ENCODE measurements at regions not wholly inside any gene's neighbourhood (a gene's known extent, or its start where the extent isn't known, plus 50 kb on each side); places are given as distances from the start of the nearest gene placed in this dataset.

GRCh38 chr15:35979608-35980007 lies 433.6 kb upstream of the DPH6 start:
- TF ChIP-seq, protein P1, sequence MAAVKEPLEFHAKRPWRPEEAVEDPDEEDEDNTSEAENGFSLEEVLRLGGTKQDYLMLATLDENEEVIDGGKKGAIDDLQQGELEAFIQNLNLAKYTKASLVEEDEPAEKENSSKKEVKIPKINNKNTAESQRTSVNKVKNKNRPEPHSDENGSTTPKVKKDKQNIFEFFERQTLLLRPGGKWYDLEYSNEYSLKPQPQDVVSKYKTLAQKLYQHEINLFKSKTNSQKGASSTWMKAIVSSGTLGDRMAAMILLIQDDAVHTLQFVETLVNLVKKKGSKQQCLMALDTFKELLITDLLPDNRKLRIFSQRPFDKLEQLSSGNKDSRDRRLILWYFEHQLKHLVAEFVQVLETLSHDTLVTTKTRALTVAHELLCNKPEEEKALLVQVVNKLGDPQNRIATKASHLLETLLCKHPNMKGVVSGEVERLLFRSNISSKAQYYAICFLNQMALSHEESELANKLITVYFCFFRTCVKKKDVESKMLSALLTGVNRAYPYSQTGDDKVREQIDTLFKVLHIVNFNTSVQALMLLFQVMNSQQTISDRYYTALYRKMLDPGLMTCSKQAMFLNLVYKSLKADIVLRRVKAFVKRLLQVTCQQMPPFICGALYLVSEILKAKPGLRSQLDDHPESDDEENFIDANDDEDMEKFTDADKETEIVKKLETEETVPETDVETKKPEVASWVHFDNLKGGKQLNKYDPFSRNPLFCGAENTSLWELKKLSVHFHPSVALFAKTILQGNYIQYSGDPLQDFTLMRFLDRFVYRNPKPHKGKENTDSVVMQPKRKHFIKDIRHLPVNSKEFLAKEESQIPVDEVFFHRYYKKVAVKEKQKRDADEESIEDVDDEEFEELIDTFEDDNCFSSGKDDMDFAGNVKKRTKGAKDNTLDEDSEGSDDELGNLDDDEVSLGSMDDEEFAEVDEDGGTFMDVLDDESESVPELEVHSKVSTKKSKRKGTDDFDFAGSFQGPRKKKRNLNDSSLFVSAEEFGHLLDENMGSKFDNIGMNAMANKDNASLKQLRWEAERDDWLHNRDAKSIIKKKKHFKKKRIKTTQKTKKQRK (IDR thresholded peaks at IDR 0.05; ENCODE audit: low read depth, low read length) = no peak
- TF ChIP-seq, protein P2, sequence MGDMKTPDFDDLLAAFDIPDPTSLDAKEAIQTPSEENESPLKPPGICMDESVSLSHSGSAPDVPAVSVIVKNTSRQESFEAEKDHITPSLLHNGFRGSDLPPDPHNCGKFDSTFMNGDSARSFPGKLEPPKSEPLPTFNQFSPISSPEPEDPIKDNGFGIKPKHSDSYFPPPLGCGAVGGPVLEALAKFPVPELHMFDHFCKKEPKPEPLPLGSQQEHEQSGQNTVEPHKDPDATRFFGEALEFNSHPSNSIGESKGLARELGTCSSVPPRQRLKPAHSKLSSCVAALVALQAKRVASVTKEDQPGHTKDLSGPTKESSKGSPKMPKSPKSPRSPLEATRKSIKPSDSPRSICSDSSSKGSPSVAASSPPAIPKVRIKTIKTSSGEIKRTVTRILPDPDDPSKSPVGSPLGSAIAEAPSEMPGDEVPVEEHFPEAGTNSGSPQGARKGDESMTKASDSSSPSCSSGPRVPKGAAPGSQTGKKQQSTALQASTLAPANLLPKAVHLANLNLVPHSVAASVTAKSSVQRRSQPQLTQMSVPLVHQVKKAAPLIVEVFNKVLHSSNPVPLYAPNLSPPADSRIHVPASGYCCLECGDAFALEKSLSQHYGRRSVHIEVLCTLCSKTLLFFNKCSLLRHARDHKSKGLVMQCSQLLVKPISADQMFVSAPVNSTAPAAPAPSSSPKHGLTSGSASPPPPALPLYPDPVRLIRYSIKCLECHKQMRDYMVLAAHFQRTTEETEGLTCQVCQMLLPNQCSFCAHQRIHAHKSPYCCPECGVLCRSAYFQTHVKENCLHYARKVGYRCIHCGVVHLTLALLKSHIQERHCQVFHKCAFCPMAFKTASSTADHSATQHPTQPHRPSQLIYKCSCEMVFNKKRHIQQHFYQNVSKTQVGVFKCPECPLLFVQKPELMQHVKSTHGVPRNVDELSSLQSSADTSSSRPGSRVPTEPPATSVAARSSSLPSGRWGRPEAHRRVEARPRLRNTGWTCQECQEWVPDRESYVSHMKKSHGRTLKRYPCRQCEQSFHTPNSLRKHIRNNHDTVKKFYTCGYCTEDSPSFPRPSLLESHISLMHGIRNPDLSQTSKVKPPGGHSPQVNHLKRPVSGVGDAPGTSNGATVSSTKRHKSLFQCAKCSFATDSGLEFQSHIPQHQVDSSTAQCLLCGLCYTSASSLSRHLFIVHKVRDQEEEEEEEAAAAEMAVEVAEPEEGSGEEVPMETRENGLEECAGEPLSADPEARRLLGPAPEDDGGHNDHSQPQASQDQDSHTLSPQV (IDR thresholded peaks at IDR 0.05) = no peak
- TF ChIP-seq MXI1 (IDR thresholded peaks at IDR 0.05; ENCODE audit: low read depth, low read length) = no peak
- TF ChIP-seq NFYB (IDR thresholded peaks at IDR 0.05; ENCODE audit: insufficient read depth, low read depth, low read length) = no peak
- TF ChIP-seq E4F1 (IDR thresholded peaks at IDR 0.05; ENCODE audit: borderline replicate concordance, partially characterized antibody) = no peak

Data from GM12878 (cell line).